PC-9 (cell line): ENCODE measurements at regions not wholly inside any gene's neighbourhood (a gene's known extent, or its start where the extent isn't known, plus 50 kb on each side); places are given as distances from the start of the nearest gene placed in this dataset.
"Not testable (repeated sequence)": the region's sequence is repeated elsewhere in the genome, so short reads cannot be mapped to it uniquely, and the experiment has no call there.

Experiments
- BruUV-seq: library from RNA; stranded (reverse); fragments of 400-500 nt; replicated peaks from 2 replicates; lab custom pipeline; 2021; lab: Mats Ljungman, UMichigan
- CTCF ChIA-PET: fragments of 300-600 bp; sonication (Branson Sonifier 250); formaldehyde crosslinking; loops from one replicate; lab custom pipeline; 2022; ENCODE audit warnings: antibody characterized with exemption; lab: Charles Lee
- POLR2A ChIA-PET: fragments of 300-600 bp; sonication (Branson Sonifier 250); formaldehyde crosslinking; loops from one replicate; lab custom pipeline; 2022; ENCODE audit warnings: antibody characterized with exemption; ENCODE audit not compliant: unreplicated experiment; lab: Charles Lee
- DNase-seq, 2 experiments: peaks; one replicate each; pipeline versions ENCODE4 v3.0.0 to v3.0.0-alpha.2; 2015 to 2022; ENCODE audit warnings: mixed read lengths in 1 of 2
- H2AFZ ChIP-seq: fragments of 200-600 bp; sonication (generic); 2 replicates; pipeline ENCODE4 v1.8.1; 2017; ENCODE audit warnings: antibody characterized with exemption
- H3F3A ChIP-seq: fragments of 200-600 bp; sonication (generic); 2 replicates; pipeline ENCODE4 v1.8.1; 2017; ENCODE audit warnings: antibody characterized with exemption, mild to moderate bottlenecking, low read depth; ENCODE audit not compliant: insufficient read depth
- H3K27ac ChIP-seq: fragments of 200-600 bp; sonication (generic); 2 replicates; pipeline ENCODE4 v1.6.1; 2016; ENCODE audit warnings: mixed run types
- H3K27me3 ChIP-seq: fragments of 200-600 bp; sonication (generic); 2 replicates; pipeline ENCODE4 v1.6.1; 2016; ENCODE audit warnings: low read depth, mixed run types; ENCODE audit not compliant: insufficient read depth
- H3K36me3 ChIP-seq: fragments of 200-600 bp; sonication (generic); 2 replicates; pipeline ENCODE4 v1.6.1; 2016; ENCODE audit warnings: low read depth, mixed run types
- H3K4me1 ChIP-seq: fragments of 200-600 bp; sonication (generic); replicated peaks from 2 replicates; pipeline ENCODE4 v1.6.1; 2016; ENCODE audit warnings: mixed run types; ENCODE audit not compliant: insufficient read depth
- H3K4me2 ChIP-seq: fragments of 200-600 bp; sonication (generic); 2 replicates; pipeline ENCODE4 v1.6.1; 2017; ENCODE audit warnings: mixed run types
- H3K4me3 ChIP-seq: fragments of 200-600 bp; sonication (generic); 2 replicates; pipeline ENCODE4 v1.6.1; 2016; ENCODE audit warnings: mixed run types
- H3K79me2 ChIP-seq: fragments of 200-600 bp; sonication (generic); 2 replicates; pipeline ENCODE4 v1.6.1; 2017; ENCODE audit warnings: low read depth, mixed run types
- H3K9me2 ChIP-seq: fragments of 200-600 bp; sonication (generic); 2 replicates; pipeline ENCODE4 v1.8.1; 2017; ENCODE audit warnings: mild to moderate bottlenecking; ENCODE audit not compliant: insufficient read depth
- H3K9me3 ChIP-seq: fragments of 200-600 bp; sonication (generic); 2 replicates; pipeline ENCODE4 v1.8.1; 2016; ENCODE audit warnings: low read depth; ENCODE audit not compliant: insufficient read depth
- H4K20me1 ChIP-seq: fragments of 200-600 bp; sonication (generic); 2 replicates; pipeline ENCODE4 v1.8.1; 2017; ENCODE audit not compliant: insufficient read depth
- CTCF ChIP-seq: fragments of 200-600 bp; sonication (generic); conservative IDR thresholded peaks from 2 replicates; pipeline ENCODE4 v1.6.1; 2017; ENCODE audit warnings: mixed run types, antibody characterized with exemption, mild to moderate bottlenecking, moderate library complexity
- EZH2 ChIP-seq: fragments of 200-600 bp; sonication (generic); IDR thresholded peaks from 2 replicates; pipeline ENCODE4 v1.8.0; 2017; ENCODE audit warnings: antibody characterized with exemption, low read depth
- intact Hi-C: fragments of 100-400 bp; cut with micrococcal nuclease; formaldehyde crosslinking; loops from one replicate; pipeline ENCODE4 v1.10.0; 2022; ENCODE audit not compliant: unreplicated experiment

DNA sequence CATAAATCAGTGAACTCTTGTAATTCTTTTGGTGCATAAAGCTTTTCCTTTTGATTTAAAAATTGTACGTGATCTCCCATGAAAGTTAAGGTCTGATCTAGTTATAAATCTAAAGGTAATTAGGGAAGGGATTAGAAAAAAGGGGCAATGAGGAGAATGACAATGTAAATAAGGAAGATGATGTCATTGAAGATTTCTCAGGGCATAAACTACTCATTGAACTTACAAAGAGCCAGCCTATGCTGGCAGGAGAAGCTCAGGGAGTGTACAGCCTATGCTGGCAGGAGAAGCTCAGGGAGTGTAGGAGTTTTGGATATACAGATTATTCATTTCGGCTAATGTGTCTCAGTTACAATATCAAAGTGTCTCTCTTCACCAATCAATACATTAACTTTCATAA lies 1533.5 kb upstream of the ADGRL3 start:
- no TSS peak for BruUV-seq
- Histone ChIP-seq H3K9me2 (no peaks in the 10 kb centered on the region), H3K4me2 (no peak overlapping the region), H3K4me1 (no peaks in the 10 kb centered on the region), H3K36me3 (no peaks in the 10 kb centered on the region), H3K79me2 (no peaks in the 10 kb centered on the region), H3K27me3 (no peaks in the 10 kb centered on the region), H4K20me1 (no peaks in the 10 kb centered on the region), H3K27ac (no peak overlapping the region), H2AFZ (no peak overlapping the region), H3K4me3 (no peak overlapping the region), H3K9me3 (no peaks in the 10 kb centered on the region), H3F3A (no peaks in the 10 kb centered on the region)
- TF ChIP-seq EZH2, result no peak
- TF ChIP-seq CTCF, result no peak
- POLR2A ChIA-PET, result no interaction called here
- no peak for DNase-seq
- CTCF ChIA-PET, result no interaction called here
- intact Hi-C loops, result no loop called here

GRCh38 chr4:59671037-59671436 lies 1529.1 kb upstream of the ADGRL3 start:
- H3K4me3 ChIP-seq, result no peak overlapping the region
- H3F3A ChIP-seq, result no peaks in the 10 kb centered on the region
- POLR2A ChIA-PET, result no interaction called here
- no peaks in the 10 kb centered on the region for H3K9me3 ChIP-seq
- H3K79me2 ChIP-seq, result no peaks in the 10 kb centered on the region
- no peak for DNase-seq
- BruUV-seq, result no TSS peak
- no peaks in the 10 kb centered on the region for H3K36me3 ChIP-seq
- no peaks in the 10 kb centered on the region for H3K27me3 ChIP-seq
- H3K27ac ChIP-seq, result no peak overlapping the region
- CTCF ChIA-PET, result no interaction called here
- H3K9me2 ChIP-seq, result no peaks in the 10 kb centered on the region
- H3K4me2 ChIP-seq, result no peak overlapping the region
- H3K4me1 ChIP-seq, result no peaks in the 10 kb centered on the region
- intact Hi-C loops, result no loop called here
- no peak overlapping the region for H2AFZ ChIP-seq
- no peaks in the 10 kb centered on the region for H4K20me1 ChIP-seq
- TF ChIP-seq CTCF (no peak), EZH2 (no peak)

GRCh38 chr4:59676389-59676788 lies 1523.7 kb upstream of the ADGRL3 start:
- H3K4me3 ChIP-seq, result no peak overlapping the region
- no peak overlapping the region for H2AFZ ChIP-seq
- H3K9me2 ChIP-seq, result no peaks in the 10 kb centered on the region
- H3K27me3 ChIP-seq, result no peaks in the 10 kb centered on the region
- no peak for TF ChIP-seq CTCF
- no peak for TF ChIP-seq EZH2
- H3K9me3 ChIP-seq, result no peaks in the 10 kb centered on the region
- intact Hi-C loops, result no loop called here
- no peak overlapping the region for H3K4me2 ChIP-seq
- no peaks in the 10 kb centered on the region for H3K79me2 ChIP-seq
- H3F3A ChIP-seq, result no peaks in the 10 kb centered on the region
- ChIA-PET POLR2A (no interaction called here), CTCF (no interaction called here)
- DNase-seq, result no peak
- H3K36me3 ChIP-seq, result no peaks in the 10 kb centered on the region
- no TSS peak for BruUV-seq
- H3K4me1 ChIP-seq, result no peaks in the 10 kb centered on the region
- H4K20me1 ChIP-seq, result no peaks in the 10 kb centered on the region
- no peak overlapping the region for H3K27ac ChIP-seq

DNA sequence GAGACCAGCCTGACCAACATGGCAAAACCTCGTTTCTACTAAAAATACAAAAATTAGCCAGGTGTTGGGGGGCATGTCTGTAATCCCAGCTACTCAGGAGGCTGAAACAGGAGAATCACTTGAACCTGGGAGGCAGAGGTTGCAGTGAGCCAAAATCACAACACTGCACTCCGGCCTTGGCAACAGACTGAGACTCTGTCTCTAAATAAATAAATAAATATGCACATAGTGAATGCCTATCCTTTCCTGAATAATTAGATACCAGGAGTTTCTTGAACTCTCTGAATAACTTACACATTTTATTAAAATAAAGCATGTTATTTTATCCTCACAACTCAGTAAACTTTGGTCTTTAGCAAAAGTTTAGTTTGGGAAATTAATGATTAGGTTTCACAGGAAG lies 1523.1 kb upstream of the ADGRL3 start:
- H3K27ac ChIP-seq, H3K4me2 ChIP-seq, H3F3A ChIP-seq, CTCF ChIA-PET, H3K27me3 ChIP-seq, H3K4me1 ChIP-seq, H4K20me1 ChIP-seq, H3K79me2 ChIP-seq, H3K4me3 ChIP-seq, intact Hi-C loops, H2AFZ ChIP-seq, H3K9me3 ChIP-seq, H3K36me3 ChIP-seq, BruUV-seq, DNase-seq, POLR2A ChIA-PET, H3K9me2 ChIP-seq: not testable (repeated sequence)
